ENCODE measurements at regions not wholly inside any gene's neighbourhood (a gene's known extent, or its start where the extent isn't known, plus 50 kb on each side); places are given as distances from the start of the nearest gene placed in this dataset.

DNA sequence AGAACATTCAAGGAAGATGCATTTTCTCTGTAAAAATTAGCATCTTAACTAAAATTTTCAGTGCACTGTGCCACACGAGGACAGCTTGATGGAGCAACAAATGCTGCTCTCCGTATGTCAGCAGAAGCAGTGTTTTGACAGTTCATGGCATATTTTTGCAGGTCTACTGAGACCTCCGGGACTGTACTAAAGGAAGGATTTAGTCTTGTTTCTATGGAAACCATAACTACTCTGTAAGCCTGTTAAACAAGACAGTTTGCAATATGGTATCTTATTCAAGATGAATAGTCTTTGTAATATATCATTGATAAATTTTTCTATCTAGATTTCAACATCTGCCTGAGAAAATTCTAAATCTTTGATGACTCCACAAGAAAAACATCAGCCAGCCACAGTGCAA lies 184.0 kb upstream of the GUCY1A2 start:
- POLR2A ChIA-PET = no interaction called here
- CTCF ChIA-PET = no interaction called here
- no peak for TF ChIP-seq LEF1 (IDR thresholded peaks at IDR 0.05; ENCODE audit: borderline replicate concordance)
- no peak for TF ChIP-seq ELF4 (IDR thresholded peaks at IDR 0.05)
- no peak for TF ChIP-seq TARDBP (IDR thresholded peaks at IDR 0.05)
- TF ChIP-seq NFRKB (IDR thresholded peaks at IDR 0.05) = no peak
- TF ChIP-seq BHLHE40 (IDR thresholded peaks at IDR 0.05; ENCODE audit: borderline replicate concordance) = no peak
- no peak for TF ChIP-seq FOXK2 (IDR thresholded peaks at IDR 0.05)
- no peak for TF ChIP-seq ZNF384 (IDR thresholded peaks at IDR 0.05)
- DNase-seq (ENCODE audit: extremely low spot score) = no peak

GRCh38 chr11:107198490-107199007 lies 180.3 kb upstream of the GUCY1A2 start:
- ChIA-PET CTCF (no interaction called here), POLR2A (no interaction called here)
- no peak for DNase-seq (ENCODE audit: extremely low spot score)
- TF ChIP-seq FOXK2 (IDR thresholded peaks at IDR 0.05) = no peak
- no peak for TF ChIP-seq SUZ12 (IDR thresholded peaks at IDR 0.05)
- no peak for TF ChIP-seq FOXA1 (IDR thresholded peaks at IDR 0.05)
- TF ChIP-seq HDGF (IDR thresholded peaks at IDR 0.05; ENCODE audit: borderline replicate concordance) = no peak
- TF ChIP-seq LEF1 (IDR thresholded peaks at IDR 0.05; ENCODE audit: borderline replicate concordance) = no peak
- no peak for TF ChIP-seq FOXM1 (IDR thresholded peaks at IDR 0.05; ENCODE audit: borderline replicate concordance)
- TF ChIP-seq BHLHE40 (IDR thresholded peaks at IDR 0.05; ENCODE audit: borderline replicate concordance) = no peak
- no peak for TF ChIP-seq NFRKB (IDR thresholded peaks at IDR 0.05)
- no peak for TF ChIP-seq ELF4 (IDR thresholded peaks at IDR 0.05)
- no peak for TF ChIP-seq TARDBP (IDR thresholded peaks at IDR 0.05)
- TF ChIP-seq ARNT (IDR thresholded peaks at IDR 0.05) = no peak
- no peak for TF ChIP-seq CTBP1 (IDR thresholded peaks at IDR 0.05; ENCODE audit: borderline replicate concordance)
- TF ChIP-seq, protein P1, sequence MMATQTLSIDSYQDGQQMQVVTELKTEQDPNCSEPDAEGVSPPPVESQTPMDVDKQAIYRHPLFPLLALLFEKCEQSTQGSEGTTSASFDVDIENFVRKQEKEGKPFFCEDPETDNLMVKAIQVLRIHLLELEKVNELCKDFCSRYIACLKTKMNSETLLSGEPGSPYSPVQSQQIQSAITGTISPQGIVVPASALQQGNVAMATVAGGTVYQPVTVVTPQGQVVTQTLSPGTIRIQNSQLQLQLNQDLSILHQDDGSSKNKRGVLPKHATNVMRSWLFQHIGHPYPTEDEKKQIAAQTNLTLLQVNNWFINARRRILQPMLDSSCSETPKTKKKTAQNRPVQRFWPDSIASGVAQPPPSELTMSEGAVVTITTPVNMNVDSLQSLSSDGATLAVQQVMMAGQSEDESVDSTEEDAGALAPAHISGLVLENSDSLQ (IDR thresholded peaks at IDR 0.05) = no peak
- no peak for TF ChIP-seq ZNF384 (IDR thresholded peaks at IDR 0.05)
- TF ChIP-seq SP1 (IDR thresholded peaks at IDR 0.05) = no peak

- no peak for DNase-seq (ENCODE audit: extremely low spot score)
- POLR2A ChIA-PET = no interaction called here
- TF ChIP-seq TARDBP (IDR thresholded peaks at IDR 0.05) = no peak
- no peak for TF ChIP-seq CTBP1 (IDR thresholded peaks at IDR 0.05; ENCODE audit: borderline replicate concordance)
- no peak for TF ChIP-seq ZNF384 (IDR thresholded peaks at IDR 0.05)
- TF ChIP-seq L3MBTL2 (conservative IDR thresholded peaks at IDR 0.05) = no peak
- TF ChIP-seq FOXA1 (IDR thresholded peaks at IDR 0.05) = no peak
- TF ChIP-seq SP1 (IDR thresholded peaks at IDR 0.05) = no peak
- no peak for TF ChIP-seq LEF1 (IDR thresholded peaks at IDR 0.05; ENCODE audit: borderline replicate concordance)
- TF ChIP-seq BHLHE40 (IDR thresholded peaks at IDR 0.05; ENCODE audit: borderline replicate concordance) = no peak
- no peak for TF ChIP-seq NFRKB (IDR thresholded peaks at IDR 0.05)
- no peak for TF ChIP-seq FOXM1 (IDR thresholded peaks at IDR 0.05; ENCODE audit: borderline replicate concordance)
- TF ChIP-seq ARNT (IDR thresholded peaks at IDR 0.05) = no peak
- TF ChIP-seq HDGF (IDR thresholded peaks at IDR 0.05; ENCODE audit: borderline replicate concordance) = no peak
- no peak for TF ChIP-seq FOXK2 (IDR thresholded peaks at IDR 0.05)
- no peak for TF ChIP-seq ELF4 (IDR thresholded peaks at IDR 0.05)
- no peak for TF ChIP-seq SUZ12 (IDR thresholded peaks at IDR 0.05)
- TF ChIP-seq, protein P1 (IDR thresholded peaks at IDR 0.05) = no peak
- CTCF ChIA-PET = no interaction called here
These were observed 179.7 kb upstream of the GUCY1A2 start for GRCh38 chr11:107197932-107198331.

DNA sequence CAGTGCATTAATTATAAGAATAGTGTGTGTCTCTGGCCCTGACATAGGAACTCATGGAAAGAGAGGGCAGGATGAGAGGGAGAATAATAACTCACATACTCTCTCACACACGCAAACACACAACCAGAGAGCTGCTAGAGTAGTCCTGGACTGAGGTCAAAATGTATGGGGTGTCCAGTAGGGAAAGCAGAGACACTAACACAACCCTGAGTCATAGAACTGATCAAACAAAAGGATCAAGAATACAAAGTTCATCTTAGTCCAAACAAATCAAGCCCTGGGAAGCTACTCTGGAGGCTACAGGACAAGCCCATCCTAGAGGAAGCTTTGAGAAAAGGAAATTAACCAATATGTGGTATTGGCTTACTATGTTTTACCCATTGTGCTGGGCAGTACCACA lies 178.5 kb upstream of the GUCY1A2 start:
- TF ChIP-seq ELF4 (IDR thresholded peaks at IDR 0.05) = no peak
- no peak for TF ChIP-seq CTBP1 (IDR thresholded peaks at IDR 0.05; ENCODE audit: borderline replicate concordance)
- TF ChIP-seq FOXA1 (IDR thresholded peaks at IDR 0.05) = no peak
- TF ChIP-seq SUZ12 (IDR thresholded peaks at IDR 0.05) = no peak
- TF ChIP-seq HDGF (IDR thresholded peaks at IDR 0.05; ENCODE audit: borderline replicate concordance) = no peak
- no peak for TF ChIP-seq L3MBTL2 (conservative IDR thresholded peaks at IDR 0.05)
- CTCF ChIA-PET = interaction anchor here (0.8 kb wide), 1 partner anchor 63 kb away, joined by 3 read pairs; no protein-coding TSS in a partner anchor
- POLR2A ChIA-PET = no interaction called here
- no peak for DNase-seq (ENCODE audit: extremely low spot score)

- CTCF ChIA-PET = no interaction called here
- DNase-seq (ENCODE audit: extremely low spot score) = no peak
These were observed 166.7 kb upstream of the GUCY1A2 start for GRCh38 chr11:107184986-107185385.

DNA sequence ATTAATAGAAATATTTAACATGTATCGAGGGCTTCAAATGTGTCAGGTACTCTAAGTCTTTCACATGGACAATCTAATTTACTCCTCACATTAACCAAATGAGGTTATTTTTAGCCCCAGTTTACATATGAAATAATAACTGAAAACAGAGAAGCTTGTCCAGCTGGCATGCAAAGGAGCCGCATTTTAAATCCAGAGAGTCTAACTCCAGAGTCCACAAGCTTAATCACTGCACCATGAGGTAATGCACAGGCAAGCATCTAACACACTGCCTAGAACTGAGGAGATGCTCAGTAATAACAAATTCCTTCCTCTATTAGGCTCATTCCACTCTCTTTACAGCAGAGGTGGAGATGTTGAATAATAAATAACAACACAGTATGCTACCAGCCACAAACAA lies 165.7 kb upstream of the GUCY1A2 start:
- ChIA-PET CTCF (no interaction called here), POLR2A (no interaction called here)
- DNase-seq (ENCODE audit: extremely low spot score) = no peak
- no peak for TF ChIP-seq HDGF (IDR thresholded peaks at IDR 0.05; ENCODE audit: borderline replicate concordance)

More at GRCh38 chr11:107184986-107185385, 166.7 kb upstream of the GUCY1A2 start:
- POLR2A ChIA-PET = no interaction called here
- no peak for TF ChIP-seq HDGF (IDR thresholded peaks at IDR 0.05; ENCODE audit: borderline replicate concordance)
- no peak for TF ChIP-seq FOXA1 (IDR thresholded peaks at IDR 0.05)
- TF ChIP-seq, protein P1 (IDR thresholded peaks at IDR 0.05) = no peak
- TF ChIP-seq L3MBTL2 (conservative IDR thresholded peaks at IDR 0.05) = no peak

GRCh38 chr11:107182978-107183377 lies 164.7 kb upstream of the GUCY1A2 start:
- no peak for DNase-seq (ENCODE audit: extremely low spot score)
- ChIA-PET CTCF (no interaction called here), POLR2A (no interaction called here)
- TF ChIP-seq TARDBP (IDR thresholded peaks at IDR 0.05) (no peak), NFRKB (IDR thresholded peaks at IDR 0.05) (no peak), SP1 (IDR thresholded peaks at IDR 0.05) (no peak), HDGF (IDR thresholded peaks at IDR 0.05; ENCODE audit: borderline replicate concordance) (no peak), ARNT (IDR thresholded peaks at IDR 0.05) (no peak), BHLHE40 (IDR thresholded peaks at IDR 0.05; ENCODE audit: borderline replicate concordance) (no peak), ZNF384 (IDR thresholded peaks at IDR 0.05) (no peak), ELF4 (IDR thresholded peaks at IDR 0.05) (no peak), FOXM1 (IDR thresholded peaks at IDR 0.05; ENCODE audit: borderline replicate concordance) (no peak), LEF1 (IDR thresholded peaks at IDR 0.05; ENCODE audit: borderline replicate concordance) (no peak), L3MBTL2 (conservative IDR thresholded peaks at IDR 0.05) (no peak), SUZ12 (IDR thresholded peaks at IDR 0.05) (no peak), FOXK2 (IDR thresholded peaks at IDR 0.05) (no peak), CTBP1 (IDR thresholded peaks at IDR 0.05; ENCODE audit: borderline replicate concordance) (no peak), FOXA1 (IDR thresholded peaks at IDR 0.05) (no peak)
- TF ChIP-seq, protein P1 (IDR thresholded peaks at IDR 0.05) = no peak

All from HEK293T (cell line).